MM.1S (cell line): ENCODE measurements at regions not wholly inside any gene's neighbourhood (a gene's known extent, or its start where the extent isn't known, plus 50 kb on each side); places are given as distances from the start of the nearest gene placed in this dataset.

ENCODE experiments used
- CTCF ChIP-seq: fragments of 300-600 bp; sonication (generic); IDR thresholded peaks from 2 replicates; pipeline ENCODE4 v1.5.1; 2016; ENCODE audit warnings: antibody characterized with exemption, low read length, mixed read lengths
- EZH2 ChIP-seq: fragments of 300-600 bp; sonication (generic); optimal IDR thresholded peaks from 2 replicates; pipeline ENCODE3; 2017; ENCODE audit warnings: low read depth, mild to moderate bottlenecking, antibody characterized with exemption, low read length, mixed read lengths
- EZH2phosphoT487 ChIP-seq: fragments of 300-600 bp; sonication (generic); IDR thresholded peaks from 2 replicates; pipeline ENCODE4 v1.6.1; 2018; ENCODE audit warnings: antibody characterized with exemption, low read length

- TF ChIP-seq CTCF (no peak), EZH2 (no peak), EZH2phosphoT487 (no peak)
Observed at GRCh38 chr7:4483851-4484250, 198.2 kb upstream of the FOXK1 start.
